ENCODE measurements at regions not wholly inside any gene's neighbourhood (a gene's known extent, or its start where the extent isn't known, plus 50 kb on each side); places are given as distances from the start of the nearest gene placed in this dataset.

DNA sequence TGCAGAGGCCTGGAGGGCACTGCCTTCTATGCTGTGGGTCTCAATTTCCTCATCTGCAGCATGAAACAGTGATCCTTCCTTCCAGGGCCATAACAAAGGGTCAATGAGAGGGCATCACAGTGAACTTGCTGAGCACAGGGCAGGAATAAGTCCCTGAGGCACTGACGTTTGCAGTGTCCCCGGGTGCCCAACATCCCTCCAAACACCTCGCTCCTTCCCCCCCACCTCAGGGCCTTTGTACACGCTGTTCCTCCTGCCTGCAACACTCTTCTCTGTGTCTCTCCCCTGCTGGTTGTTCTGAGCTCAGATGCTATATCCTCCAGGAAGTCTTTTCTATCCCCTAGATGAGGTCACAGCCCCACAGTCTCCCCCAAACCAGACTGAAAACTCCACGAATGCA, 59.7 kb upstream of the TCF20 start:
- H3K27me3 ChIP-seq = no peaks in the 10 kb centered on the region
- intact Hi-C loops (cut with DNase I) = no loop called here
- ATAC-seq (no peak), DNase-seq (no peak)
- H3K27ac ChIP-seq = no peak overlapping the region
- peaks cover 0 to 5% (median 1%) of the 10 kb centered on the region in 12 donors for H3K4me1 ChIP-seq
- H3K4me3 ChIP-seq = no peak overlapping the region
- no peaks in the 10 kb centered on the region for H3K9me3 ChIP-seq
- WGBS, 4 donors = 76 to 90% (median 80%) methylated on average over 4 to 5 of the region's 5 CpGs
- no peaks in the 10 kb centered on the region for H3K36me3 ChIP-seq
- TF ChIP-seq POLR2A (IDR thresholded peaks at IDR 0.05) = no peak
- TF ChIP-seq, protein P1, sequence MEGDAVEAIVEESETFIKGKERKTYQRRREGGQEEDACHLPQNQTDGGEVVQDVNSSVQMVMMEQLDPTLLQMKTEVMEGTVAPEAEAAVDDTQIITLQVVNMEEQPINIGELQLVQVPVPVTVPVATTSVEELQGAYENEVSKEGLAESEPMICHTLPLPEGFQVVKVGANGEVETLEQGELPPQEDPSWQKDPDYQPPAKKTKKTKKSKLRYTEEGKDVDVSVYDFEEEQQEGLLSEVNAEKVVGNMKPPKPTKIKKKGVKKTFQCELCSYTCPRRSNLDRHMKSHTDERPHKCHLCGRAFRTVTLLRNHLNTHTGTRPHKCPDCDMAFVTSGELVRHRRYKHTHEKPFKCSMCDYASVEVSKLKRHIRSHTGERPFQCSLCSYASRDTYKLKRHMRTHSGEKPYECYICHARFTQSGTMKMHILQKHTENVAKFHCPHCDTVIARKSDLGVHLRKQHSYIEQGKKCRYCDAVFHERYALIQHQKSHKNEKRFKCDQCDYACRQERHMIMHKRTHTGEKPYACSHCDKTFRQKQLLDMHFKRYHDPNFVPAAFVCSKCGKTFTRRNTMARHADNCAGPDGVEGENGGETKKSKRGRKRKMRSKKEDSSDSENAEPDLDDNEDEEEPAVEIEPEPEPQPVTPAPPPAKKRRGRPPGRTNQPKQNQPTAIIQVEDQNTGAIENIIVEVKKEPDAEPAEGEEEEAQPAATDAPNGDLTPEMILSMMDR (IDR thresholded peaks at IDR 0.05) = no peak

DNA sequence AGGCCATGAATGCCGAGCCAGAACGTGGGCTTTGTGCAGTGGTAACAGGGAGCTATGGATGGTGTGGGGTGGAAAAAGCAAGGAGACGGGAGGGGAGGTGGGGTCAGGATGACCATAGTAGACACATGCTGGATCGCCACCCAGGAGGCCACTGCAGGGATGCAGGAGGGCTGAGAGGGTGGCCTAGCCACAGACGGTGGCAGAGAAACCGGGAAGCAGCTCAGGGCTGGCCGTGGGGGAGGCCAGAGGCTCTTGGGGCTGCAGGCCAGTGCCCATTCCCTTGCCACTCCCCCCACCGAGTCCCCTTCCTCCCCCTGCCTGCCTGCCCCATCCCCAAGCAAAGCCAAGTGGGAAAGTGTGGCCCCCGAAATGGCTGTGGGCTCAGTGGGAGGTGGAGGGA, 59.1 kb upstream of the TCF20 start:
- Histone ChIP-seq H3K4me3 (no peak overlapping the region), H3K27me3 (no peaks in the 10 kb centered on the region), H3K27ac (no peak overlapping the region), H3K36me3 (no peaks in the 10 kb centered on the region), H3K9me3 (no peaks in the 10 kb centered on the region), H3K4me1 (peaks cover 0 to 10% (median 4%) of the 10 kb centered on the region in 12 donors)
- ATAC-seq (no peak), DNase-seq (no peak)
- intact Hi-C loops (cut with DNase I) = no loop called here
- WGBS, 4 donors = 78 to 95% (median 94%) methylated on average over 7 to 9 of the region's 9 CpGs
- TF ChIP-seq, protein P1 (IDR thresholded peaks at IDR 0.05) = no peak
- TF ChIP-seq POLR2A (IDR thresholded peaks at IDR 0.05) = no peak

DNA sequence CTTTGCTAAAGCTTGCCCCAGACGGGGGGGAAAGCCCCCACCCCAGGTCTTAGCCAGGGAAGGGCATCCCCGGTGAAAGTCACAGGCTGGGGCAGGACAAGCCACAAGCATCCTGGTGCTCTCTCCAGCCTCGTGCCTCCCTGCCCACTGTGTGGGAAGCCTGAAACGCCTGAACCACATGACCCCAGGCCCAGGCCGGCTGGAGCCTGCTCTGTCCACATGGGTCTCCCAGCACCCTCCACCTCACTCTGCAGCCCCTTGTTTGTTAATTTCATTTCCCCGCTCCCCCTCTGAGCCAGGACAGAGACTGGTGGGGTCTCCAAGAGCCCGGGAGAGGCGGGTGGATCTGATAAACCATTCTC, 58.3 kb upstream of the TCF20 start:
- Histone ChIP-seq H3K4me3 (no peak overlapping the region), H3K27me3 (no peaks in the 10 kb centered on the region), H3K36me3 (no peaks in the 10 kb centered on the region), H3K27ac (no peak overlapping the region), H3K9me3 (no peaks in the 10 kb centered on the region), H3K4me1 (peaks cover 0 to 10% (median 4%) of the 10 kb centered on the region in 12 donors)
- TF ChIP-seq, protein P1 (IDR thresholded peaks at IDR 0.05) = no peak
- no peak for TF ChIP-seq POLR2A (IDR thresholded peaks at IDR 0.05)
- DNase-seq = no peak
- intact Hi-C loops (cut with DNase I) = no loop called here
- 75 to 87% (median 77%) methylated on average over 8 of the region's 8 CpGs for WGBS, 4 donors
- ATAC-seq = no peak

DNA sequence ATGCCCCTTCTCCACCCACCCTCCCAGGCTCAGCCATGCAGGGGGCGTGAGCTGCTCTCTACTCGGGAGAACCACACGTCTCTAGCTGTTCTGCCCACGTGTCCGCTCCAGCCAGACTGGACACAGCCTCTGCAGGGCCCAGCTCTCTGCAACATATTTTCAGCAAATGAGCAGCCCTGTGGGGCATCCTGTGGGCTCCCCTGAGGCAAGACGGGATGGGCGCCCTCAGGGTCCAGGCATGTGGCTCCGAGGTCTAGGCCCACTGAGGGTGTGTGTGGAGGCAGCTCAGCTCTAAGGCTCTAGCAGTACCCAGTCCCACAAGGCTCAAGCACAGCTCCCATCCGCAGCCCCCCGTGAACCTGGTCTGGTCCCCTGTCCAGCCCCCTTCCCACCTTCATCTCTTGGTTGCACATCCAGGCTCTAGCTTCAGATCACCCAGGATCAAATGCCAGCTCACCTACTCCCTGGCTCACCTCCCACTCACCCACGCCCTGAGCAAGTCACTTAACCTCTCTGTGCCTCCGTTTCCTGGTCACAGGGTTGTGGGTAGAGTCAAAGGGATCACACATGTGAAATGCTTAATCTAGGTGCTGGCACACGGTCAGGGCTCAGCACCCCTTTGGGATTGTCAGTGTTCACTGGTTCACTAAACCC, 57.8 kb upstream of the TCF20 start:
- ATAC-seq (no peak), DNase-seq (no peak)
- Histone ChIP-seq H3K27ac (no peak overlapping the region), H3K4me3 (no peak overlapping the region), H3K27me3 (no peaks in the 10 kb centered on the region), H3K36me3 (no peaks in the 10 kb centered on the region), H3K9me3 (no peaks in the 10 kb centered on the region), H3K4me1 (peaks cover 0 to 10% (median 4%) of the 10 kb centered on the region in 12 donors)
- 78 to 85% (median 83%) methylated on average over 13 of the region's 13 CpGs for WGBS, 4 donors
- intact Hi-C loops (cut with DNase I) = no loop called here
- TF ChIP-seq POLR2A (IDR thresholded peaks at IDR 0.05) = no peak
- TF ChIP-seq, protein P1 (IDR thresholded peaks at IDR 0.05) = no peak
